ENCODE measurements at regions not wholly inside any gene's neighbourhood (a gene's known extent, or its start where the extent isn't known, plus 50 kb on each side); places are given as distances from the start of the nearest gene placed in this dataset.

GRCh38 chr7:52925332-52925731, 110.1 kb upstream of the POM121L12 start:
- Mint-ChIP-seq H3K4me1 (ENCODE audit: low read depth) (no peaks in the 10 kb centered on the region), H3K27me3 (no peaks in the 10 kb centered on the region), H3K9me3 (peaks cover 29% of the 10 kb centered on the region), H3K36me3 (ENCODE audit: low read depth) (no peaks in the 10 kb centered on the region), H3K27ac (no peak overlapping the region), H3K4me3 (no peak overlapping the region)
- intact Hi-C loops (cut with micrococcal nuclease) = loop anchor here (10.0 kb wide), 1 partner anchor 59 kb away; no protein-coding TSS in a partner anchor

DNA sequence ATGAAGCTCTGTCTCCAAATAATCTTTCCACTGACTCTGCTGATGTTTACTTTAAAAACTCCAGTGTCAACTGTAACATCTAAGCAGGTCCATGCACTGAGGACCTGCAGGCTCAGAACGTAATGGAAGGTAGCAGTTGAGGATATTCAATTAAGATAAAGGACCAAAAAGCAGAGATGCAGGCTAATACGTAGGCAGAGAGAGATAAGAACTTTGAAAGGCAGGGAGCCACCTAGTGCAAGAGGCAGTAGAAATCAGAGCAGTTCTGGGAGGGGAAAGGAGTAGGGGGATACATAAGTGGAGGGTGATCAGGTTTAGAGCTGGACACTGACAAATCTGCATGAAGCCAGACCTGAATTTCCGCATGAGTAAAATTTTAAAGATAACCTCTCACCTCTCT, 114.5 kb upstream of the POM121L12 start:
- H3K9me3 Mint-ChIP-seq = peaks cover 20% of the 10 kb centered on the region
- H3K27ac Mint-ChIP-seq = no peak overlapping the region
- no peaks in the 10 kb centered on the region for H3K36me3 Mint-ChIP-seq (ENCODE audit: low read depth)
- intact Hi-C loops (cut with micrococcal nuclease) = loop anchor here (10.0 kb wide), 1 partner anchor 64 kb away; no protein-coding TSS in a partner anchor
- H3K4me1 Mint-ChIP-seq (ENCODE audit: low read depth) = no peaks in the 10 kb centered on the region
- no peak overlapping the region for H3K4me3 Mint-ChIP-seq
- H3K27me3 Mint-ChIP-seq = no peaks in the 10 kb centered on the region

- no peaks in the 10 kb centered on the region for H3K27me3 Mint-ChIP-seq
- no peaks in the 10 kb centered on the region for H3K4me1 Mint-ChIP-seq (ENCODE audit: low read depth)
- no peak overlapping the region for H3K27ac Mint-ChIP-seq
- peaks cover 8% of the 10 kb centered on the region for H3K9me3 Mint-ChIP-seq
- no peak overlapping the region for H3K4me3 Mint-ChIP-seq
- intact Hi-C loops (cut with micrococcal nuclease) = no loop called here
- no peaks in the 10 kb centered on the region for H3K36me3 Mint-ChIP-seq (ENCODE audit: low read depth)
Measured at GRCh38 chr7:52917982-52918578, 117.4 kb upstream of the POM121L12 start.

DNA sequence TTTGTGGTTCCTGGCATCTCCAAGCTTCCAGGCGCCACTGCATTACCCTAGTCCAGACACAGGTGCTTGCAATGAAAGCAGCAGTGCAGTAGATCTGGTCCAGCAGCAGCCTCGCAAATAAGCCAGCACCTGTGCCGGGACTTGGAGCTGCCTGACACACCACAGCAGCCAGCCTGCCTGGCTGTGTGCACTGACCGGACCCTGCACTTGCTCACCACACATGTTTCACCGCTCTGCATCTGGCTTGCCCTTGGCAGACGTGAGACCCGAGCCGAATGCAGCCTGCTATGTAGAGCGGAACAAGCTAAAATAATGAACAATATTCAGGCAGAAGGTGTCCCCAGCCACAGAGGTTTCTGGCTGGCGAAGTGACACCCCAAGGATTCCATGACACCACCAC, 123.6 kb upstream of the POM121L12 start:
- Mint-ChIP-seq H3K9me3 (peaks cover 27% of the 10 kb centered on the region), H3K36me3 (ENCODE audit: low read depth) (no peaks in the 10 kb centered on the region), H3K4me3 (no peak overlapping the region), H3K27ac (no peak overlapping the region), H3K27me3 (no peaks in the 10 kb centered on the region), H3K4me1 (ENCODE audit: low read depth) (no peaks in the 10 kb centered on the region)
- intact Hi-C loops (cut with micrococcal nuclease) = no loop called here

DNA sequence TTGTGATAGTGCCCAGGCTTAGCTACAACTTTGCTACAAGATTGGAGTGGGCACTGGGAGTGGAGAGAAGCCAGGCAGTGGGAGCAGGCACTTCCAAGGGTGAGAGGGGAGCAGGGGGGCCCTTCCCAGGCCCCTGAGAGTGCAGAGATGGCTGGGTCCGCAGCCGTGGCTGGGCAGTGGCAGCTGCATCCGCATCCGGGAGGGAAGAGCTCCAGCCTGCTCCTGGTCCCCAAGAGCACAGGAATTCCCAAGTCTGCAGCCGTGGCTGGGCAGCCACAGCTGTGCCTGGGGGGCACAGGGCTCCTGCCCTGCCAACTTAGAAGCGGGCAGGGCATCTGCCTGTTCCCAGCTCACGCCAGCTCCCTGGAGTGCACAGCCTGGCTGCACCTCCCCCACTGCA, 124.1 kb upstream of the POM121L12 start:
- Mint-ChIP-seq H3K4me3 (no peak overlapping the region), H3K9me3 (peaks cover 27% of the 10 kb centered on the region), H3K27ac (no peak overlapping the region), H3K27me3 (no peaks in the 10 kb centered on the region), H3K4me1 (ENCODE audit: low read depth) (no peaks in the 10 kb centered on the region), H3K36me3 (ENCODE audit: low read depth) (no peaks in the 10 kb centered on the region)
- intact Hi-C loops (cut with micrococcal nuclease) = no loop called here

GRCh38 chr7:52909935-52910334, 125.5 kb upstream of the POM121L12 start:
- H3K4me1 Mint-ChIP-seq (ENCODE audit: low read depth) = no peaks in the 10 kb centered on the region
- H3K27me3 Mint-ChIP-seq = no peaks in the 10 kb centered on the region
- no peak overlapping the region for H3K4me3 Mint-ChIP-seq
- H3K36me3 Mint-ChIP-seq (ENCODE audit: low read depth) = no peaks in the 10 kb centered on the region
- peaks cover 27% of the 10 kb centered on the region for H3K9me3 Mint-ChIP-seq
- intact Hi-C loops (cut with micrococcal nuclease) = no loop called here
- H3K27ac Mint-ChIP-seq = no peak overlapping the region

GRCh38 chr7:52909131-52909530, 126.3 kb upstream of the POM121L12 start:
- Mint-ChIP-seq H3K9me3 (peaks cover 27% of the 10 kb centered on the region), H3K4me1 (ENCODE audit: low read depth) (no peaks in the 10 kb centered on the region), H3K27ac (no peak overlapping the region), H3K27me3 (no peaks in the 10 kb centered on the region), H3K4me3 (no peak overlapping the region), H3K36me3 (ENCODE audit: low read depth) (no peaks in the 10 kb centered on the region)
- intact Hi-C loops (cut with micrococcal nuclease) = no loop called here

- H3K4me3 Mint-ChIP-seq = no peak overlapping the region
- H3K27me3 Mint-ChIP-seq = no peaks in the 10 kb centered on the region
- no peaks in the 10 kb centered on the region for H3K4me1 Mint-ChIP-seq (ENCODE audit: low read depth)
- peaks cover 29% of the 10 kb centered on the region for H3K9me3 Mint-ChIP-seq
- H3K27ac Mint-ChIP-seq = no peak overlapping the region
- H3K36me3 Mint-ChIP-seq (ENCODE audit: low read depth) = no peaks in the 10 kb centered on the region
- intact Hi-C loops (cut with micrococcal nuclease) = no loop called here
Measured at GRCh38 chr7:52897713-52898112, 137.7 kb upstream of the POM121L12 start.

DNA sequence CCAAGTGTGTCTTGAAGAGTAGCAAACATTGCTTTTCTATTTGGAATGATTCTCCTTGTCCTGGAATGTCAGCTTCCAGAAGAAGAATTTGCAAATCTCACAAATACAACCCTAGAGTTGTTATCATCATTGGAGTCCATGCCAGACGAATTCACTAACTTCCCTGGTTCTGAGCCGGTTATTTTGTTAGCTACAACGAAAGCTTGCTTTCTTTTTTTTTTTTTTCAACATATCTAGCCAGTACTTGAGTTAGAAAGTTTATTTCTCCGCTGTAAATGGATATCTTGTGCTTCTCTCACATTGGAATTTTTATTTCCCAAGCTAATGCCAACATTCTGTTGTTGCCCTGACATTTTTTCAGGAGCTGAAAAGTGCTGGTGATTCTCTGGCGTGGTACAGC, 138.1 kb upstream of the POM121L12 start:
- intact Hi-C loops (cut with micrococcal nuclease) = no loop called here
- H3K4me3 Mint-ChIP-seq = no peak overlapping the region
- no peaks in the 10 kb centered on the region for H3K4me1 Mint-ChIP-seq (ENCODE audit: low read depth)
- no peaks in the 10 kb centered on the region for H3K36me3 Mint-ChIP-seq (ENCODE audit: low read depth)
- peaks cover 28% of the 10 kb centered on the region for H3K9me3 Mint-ChIP-seq
- H3K27ac Mint-ChIP-seq = no peak overlapping the region
- no peaks in the 10 kb centered on the region for H3K27me3 Mint-ChIP-seq

DNA sequence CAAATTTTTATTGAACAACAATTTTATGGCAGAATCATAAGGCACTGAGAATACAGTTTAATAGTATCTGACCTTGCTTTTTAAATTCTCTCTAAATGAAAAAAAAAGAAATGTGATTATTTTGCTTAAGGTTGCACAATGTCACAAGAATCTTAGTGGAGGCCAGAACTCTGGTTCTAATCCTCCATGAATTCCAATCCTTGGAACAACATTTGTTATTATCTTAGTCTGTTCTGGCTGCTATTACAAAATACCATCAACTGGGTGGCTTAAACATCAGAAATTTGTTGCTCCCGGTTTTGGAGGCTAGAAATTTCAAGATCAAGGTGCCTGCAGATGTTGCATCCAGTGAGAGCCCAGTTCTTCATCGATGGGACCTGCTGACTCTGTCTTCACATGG, 158.2 kb upstream of the POM121L12 start:
- Mint-ChIP-seq H3K27me3 (no peaks in the 10 kb centered on the region), H3K4me1 (ENCODE audit: low read depth) (no peaks in the 10 kb centered on the region), H3K9me3 (peaks cover 32% of the 10 kb centered on the region), H3K27ac (no peak overlapping the region), H3K36me3 (ENCODE audit: low read depth) (no peaks in the 10 kb centered on the region), H3K4me3 (no peak overlapping the region)
- intact Hi-C loops (cut with micrococcal nuclease) = no loop called here

DNA sequence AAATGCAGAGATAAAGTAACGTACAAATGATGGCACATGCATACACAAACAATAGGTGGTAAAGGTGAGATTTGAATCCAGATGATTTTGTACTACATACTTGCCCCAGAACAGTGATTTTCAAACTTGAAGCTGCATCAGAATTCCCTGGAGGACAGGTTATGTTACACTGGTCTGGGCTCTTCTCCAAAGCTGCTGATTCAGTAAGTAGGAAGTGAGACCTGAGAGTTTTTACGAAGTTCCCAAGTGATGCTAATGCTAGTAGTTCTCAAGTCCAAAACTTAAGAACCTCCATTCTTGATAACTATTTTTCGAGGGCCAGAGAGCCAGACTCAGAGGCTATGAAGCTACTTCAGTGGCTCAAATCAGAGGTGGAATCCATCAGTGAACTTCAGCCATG, 159.0 kb upstream of the POM121L12 start:
- peaks cover 32% of the 10 kb centered on the region for H3K9me3 Mint-ChIP-seq
- H3K36me3 Mint-ChIP-seq (ENCODE audit: low read depth) = no peaks in the 10 kb centered on the region
- no peak overlapping the region for H3K27ac Mint-ChIP-seq
- H3K4me1 Mint-ChIP-seq (ENCODE audit: low read depth) = no peaks in the 10 kb centered on the region
- no peak overlapping the region for H3K4me3 Mint-ChIP-seq
- intact Hi-C loops (cut with micrococcal nuclease) = no loop called here
- no peaks in the 10 kb centered on the region for H3K27me3 Mint-ChIP-seq

DNA sequence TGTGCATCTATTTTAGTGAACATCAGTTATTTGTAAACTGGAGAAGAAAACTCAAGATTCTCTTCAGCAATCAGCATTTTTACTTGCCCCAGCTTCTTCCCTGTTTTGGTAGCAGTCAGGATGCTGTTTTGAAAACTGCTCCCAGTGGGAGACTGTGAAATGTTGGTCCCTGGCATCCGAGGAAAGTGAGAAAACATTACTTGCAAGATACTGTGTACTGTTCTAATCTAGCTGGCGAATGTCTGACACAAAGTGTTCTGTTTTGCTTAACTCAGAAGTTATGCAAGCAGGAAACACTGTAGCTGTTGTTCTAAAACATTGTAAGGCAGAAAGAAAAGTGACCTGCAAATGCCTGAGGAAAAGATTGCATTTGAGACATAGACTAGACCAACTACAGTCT, 171.8 kb upstream of the POM121L12 start:
- H3K27me3 Mint-ChIP-seq = no peaks in the 10 kb centered on the region
- no peak overlapping the region for H3K27ac Mint-ChIP-seq
- intact Hi-C loops (cut with micrococcal nuclease) = no loop called here
- H3K9me3 Mint-ChIP-seq = peaks cover 64% of the 10 kb centered on the region
- no peaks in the 10 kb centered on the region for H3K36me3 Mint-ChIP-seq (ENCODE audit: low read depth)
- H3K4me3 Mint-ChIP-seq = no peak overlapping the region
- H3K4me1 Mint-ChIP-seq (ENCODE audit: low read depth) = no peaks in the 10 kb centered on the region

GRCh38 chr7:52862321-52862720, 173.1 kb upstream of the POM121L12 start:
- H3K9me3 Mint-ChIP-seq = peaks cover 56% of the 10 kb centered on the region
- no peaks in the 10 kb centered on the region for H3K4me1 Mint-ChIP-seq (ENCODE audit: low read depth)
- H3K36me3 Mint-ChIP-seq (ENCODE audit: low read depth) = no peaks in the 10 kb centered on the region
- no peak overlapping the region for H3K27ac Mint-ChIP-seq
- H3K4me3 Mint-ChIP-seq = no peak overlapping the region
- intact Hi-C loops (cut with micrococcal nuclease) = no loop called here
- no peaks in the 10 kb centered on the region for H3K27me3 Mint-ChIP-seq

- H3K36me3 Mint-ChIP-seq (ENCODE audit: low read depth) = no peaks in the 10 kb centered on the region
- no peak overlapping the region for H3K27ac Mint-ChIP-seq
- intact Hi-C loops (cut with micrococcal nuclease) = no loop called here
- no peaks in the 10 kb centered on the region for H3K27me3 Mint-ChIP-seq
- H3K4me3 Mint-ChIP-seq = no peak overlapping the region
- H3K9me3 Mint-ChIP-seq = peaks cover 25% of the 10 kb centered on the region
- H3K4me1 Mint-ChIP-seq (ENCODE audit: low read depth) = no peaks in the 10 kb centered on the region
Measured at GRCh38 chr7:52857367-52857766, 178.1 kb upstream of the POM121L12 start.

DNA sequence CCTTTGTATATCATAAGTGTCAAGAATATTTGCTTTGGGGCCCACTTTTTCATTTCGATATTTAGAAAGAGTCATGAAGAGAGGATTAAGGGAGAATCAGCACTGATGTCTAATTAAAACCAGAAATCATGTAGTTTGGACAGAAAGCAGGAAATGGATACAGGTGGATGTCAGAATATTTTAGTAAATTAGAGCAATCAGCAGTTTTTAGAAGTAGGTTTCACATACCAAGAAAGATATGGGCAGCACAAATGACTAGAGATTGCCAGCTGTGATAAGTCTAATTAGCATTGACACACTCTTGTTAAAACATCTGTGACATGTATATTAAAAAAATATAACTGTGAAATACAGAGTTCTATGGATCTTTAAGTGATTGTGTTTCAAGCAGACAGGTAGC, 180.8 kb upstream of the POM121L12 start:
- Mint-ChIP-seq H3K36me3 (ENCODE audit: low read depth) (no peaks in the 10 kb centered on the region), H3K9me3 (peaks cover 25% of the 10 kb centered on the region), H3K27me3 (no peaks in the 10 kb centered on the region), H3K4me1 (ENCODE audit: low read depth) (no peaks in the 10 kb centered on the region), H3K4me3 (no peak overlapping the region), H3K27ac (no peak overlapping the region)
- intact Hi-C loops (cut with micrococcal nuclease) = no loop called here

Measured in dendritic cell treated with granulocyte-macrophage colony-stimulating factor and Interleukin-4, amounts not matched to agents 40 ng/mL and 50 ng/mL, for 4 days (primary cell).